ENCODE measurements at regions not wholly inside any gene's neighbourhood (a gene's known extent, or its start where the extent isn't known, plus 50 kb on each side); places are given as distances from the start of the nearest gene placed in this dataset.

GRCh38 chr6:170029416-170030283, 261.2 kb downstream of the DLL1 start:
- DNase-seq (ENCODE audit: insufficient read length, low spot score), result no peak
- FAIRE-seq, result no peak
- TF ChIP-seq SPI1 (IDR thresholded peaks at IDR 0.05; ENCODE audit: low read depth, low read length), result no peak
- TF ChIP-seq PAX5 (IDR thresholded peaks at IDR 0.05; ENCODE audit: insufficient read depth, low read length, severe bottlenecking), result no peak
- no peak for TF ChIP-seq TAF1 (IDR thresholded peaks at IDR 0.05; ENCODE audit: low read depth, low read length)
- TF ChIP-seq POLR2A (IDR thresholded peaks at IDR 0.05; ENCODE audit: low read depth, low read length), result no peak
- TF ChIP-seq POU2F2 (IDR thresholded peaks at IDR 0.05; ENCODE audit: low read depth, low read length), result no peak
- no peak for TF ChIP-seq POLR2AphosphoS5 (IDR thresholded peaks at IDR 0.05; ENCODE audit: low read depth, low read length)

- FAIRE-seq (no peak), DNase-seq (ENCODE audit: insufficient read length, low spot score) (no peak)
- TF ChIP-seq SPI1 (IDR thresholded peaks at IDR 0.05; ENCODE audit: low read depth, low read length) (no peak), POLR2A (IDR thresholded peaks at IDR 0.05; ENCODE audit: low read depth, low read length) (no peak), POU2F2 (IDR thresholded peaks at IDR 0.05; ENCODE audit: low read depth, low read length) (no peak), PAX5 (IDR thresholded peaks at IDR 0.05; ENCODE audit: insufficient read depth, low read length, severe bottlenecking) (no peak), POLR2AphosphoS5 (IDR thresholded peaks at IDR 0.05; ENCODE audit: low read depth, low read length) (no peak), TAF1 (IDR thresholded peaks at IDR 0.05; ENCODE audit: low read depth, low read length) (no peak)
Measured at GRCh38 chr6:170028629-170029345, 262.1 kb downstream of the DLL1 start.

GRCh38 chr6:170027647-170028043, 263.2 kb downstream of the DLL1 start:
- TF ChIP-seq TAF1 (IDR thresholded peaks at IDR 0.05; ENCODE audit: low read depth, low read length) (no peak), POLR2AphosphoS5 (IDR thresholded peaks at IDR 0.05; ENCODE audit: low read depth, low read length) (no peak), POLR2A (IDR thresholded peaks at IDR 0.05; ENCODE audit: low read depth, low read length) (no peak), PAX5 (IDR thresholded peaks at IDR 0.05; ENCODE audit: insufficient read depth, low read length, severe bottlenecking) (no peak), SPI1 (IDR thresholded peaks at IDR 0.05; ENCODE audit: low read depth, low read length) (no peak), POU2F2 (IDR thresholded peaks at IDR 0.05; ENCODE audit: low read depth, low read length) (no peak)

GRCh38 chr6:170026751-170027646, 263.9 kb downstream of the DLL1 start:
- FAIRE-seq (no peak), DNase-seq (ENCODE audit: insufficient read length, low spot score) (no peak)
- TF ChIP-seq PAX5 (IDR thresholded peaks at IDR 0.05; ENCODE audit: insufficient read depth, low read length, severe bottlenecking) (no peak), TAF1 (IDR thresholded peaks at IDR 0.05; ENCODE audit: low read depth, low read length) (no peak), POU2F2 (IDR thresholded peaks at IDR 0.05; ENCODE audit: low read depth, low read length) (no peak)

More at GRCh38 chr6:170027647-170028043, 263.2 kb downstream of the DLL1 start:
- FAIRE-seq (no peak), DNase-seq (ENCODE audit: insufficient read length, low spot score) (no peak)

GRCh38 chr6:170025935-170026750, 264.7 kb downstream of the DLL1 start:
- FAIRE-seq (no peak), DNase-seq (ENCODE audit: insufficient read length, low spot score) (no peak)
- TF ChIP-seq POLR2AphosphoS5 (IDR thresholded peaks at IDR 0.05; ENCODE audit: low read depth, low read length), result no peak
- no peak for TF ChIP-seq TAF1 (IDR thresholded peaks at IDR 0.05; ENCODE audit: low read depth, low read length)
- TF ChIP-seq POU2F2 (IDR thresholded peaks at IDR 0.05; ENCODE audit: low read depth, low read length), result no peak
- TF ChIP-seq SPI1 (IDR thresholded peaks at IDR 0.05; ENCODE audit: low read depth, low read length), result no peak
- TF ChIP-seq PAX5 (IDR thresholded peaks at IDR 0.05; ENCODE audit: insufficient read depth, low read length, severe bottlenecking), result no peak
- TF ChIP-seq POLR2A (IDR thresholded peaks at IDR 0.05; ENCODE audit: low read depth, low read length), result no peak

- FAIRE-seq (no peak), DNase-seq (ENCODE audit: insufficient read length, low spot score) (no peak)
- no peak for TF ChIP-seq POLR2AphosphoS5 (IDR thresholded peaks at IDR 0.05; ENCODE audit: low read depth, low read length)
- no peak for TF ChIP-seq SPI1 (IDR thresholded peaks at IDR 0.05; ENCODE audit: low read depth, low read length)
- no peak for TF ChIP-seq POU2F2 (IDR thresholded peaks at IDR 0.05; ENCODE audit: low read depth, low read length)
- no peak for TF ChIP-seq PAX5 (IDR thresholded peaks at IDR 0.05; ENCODE audit: insufficient read depth, low read length, severe bottlenecking)
- no peak for TF ChIP-seq POLR2A (IDR thresholded peaks at IDR 0.05; ENCODE audit: low read depth, low read length)
- no peak for TF ChIP-seq TAF1 (IDR thresholded peaks at IDR 0.05; ENCODE audit: low read depth, low read length)
Measured at GRCh38 chr6:170025341-170025911, 265.5 kb downstream of the DLL1 start.

- FAIRE-seq (no peak), DNase-seq (ENCODE audit: insufficient read length, low spot score) (no peak)
- TF ChIP-seq POLR2A (IDR thresholded peaks at IDR 0.05; ENCODE audit: low read depth, low read length), result no peak
- TF ChIP-seq PAX5 (IDR thresholded peaks at IDR 0.05; ENCODE audit: insufficient read depth, low read length, severe bottlenecking), result no peak
- no peak for TF ChIP-seq SPI1 (IDR thresholded peaks at IDR 0.05; ENCODE audit: low read depth, low read length)
- TF ChIP-seq POLR2AphosphoS5 (IDR thresholded peaks at IDR 0.05; ENCODE audit: low read depth, low read length), result no peak
- no peak for TF ChIP-seq TAF1 (IDR thresholded peaks at IDR 0.05; ENCODE audit: low read depth, low read length)
- no peak for TF ChIP-seq POU2F2 (IDR thresholded peaks at IDR 0.05; ENCODE audit: low read depth, low read length)
Measured at GRCh38 chr6:170024940-170025339, 265.9 kb downstream of the DLL1 start.
